ENCODE measurements at regions not wholly inside any gene's neighbourhood (a gene's known extent, or its start where the extent isn't known, plus 50 kb on each side); places are given as distances from the start of the nearest gene placed in this dataset.

- Histone ChIP-seq H3K9me3 (ENCODE audit: insufficient read depth, low read depth) (no peaks in the 10 kb centered on the region), H3K4me2 (no peak overlapping the region), H3K79me2 (ENCODE audit: low read depth) (no peaks in the 10 kb centered on the region), H3K9me2 (ENCODE audit: insufficient read depth) (no peaks in the 10 kb centered on the region), H4K20me1 (ENCODE audit: insufficient read depth) (no peaks in the 10 kb centered on the region), H3F3A (ENCODE audit: insufficient read depth, low read depth) (no peaks in the 10 kb centered on the region), H2AFZ (no peak overlapping the region), H3K36me3 (ENCODE audit: low read depth) (no peaks in the 10 kb centered on the region), H3K4me3 (no peak overlapping the region), H3K4me1 (replicated peaks; ENCODE audit: insufficient read depth) (no peaks in the 10 kb centered on the region), H3K27me3 (ENCODE audit: insufficient read depth, low read depth) (no peaks in the 10 kb centered on the region), H3K27ac (no peak overlapping the region)
- BruUV-seq (replicated peaks), result no TSS peak
- ChIA-PET POLR2A (ENCODE audit: unreplicated experiment) (no interaction called here), CTCF (no interaction called here)
- TF ChIP-seq CTCF (conservative IDR thresholded peaks at IDR 0.05) (no peak), EZH2 (IDR thresholded peaks at IDR 0.05; ENCODE audit: low read depth) (no peak)
- DNase-seq, result no peak
- intact Hi-C loops (cut with micrococcal nuclease; ENCODE audit: unreplicated experiment), result no loop called here
Observed at GRCh38 chr14:34129927-34130552, 179.2 kb upstream of the EGLN3 start.

- intact Hi-C loops (cut with micrococcal nuclease; ENCODE audit: unreplicated experiment), result no loop called here
Observed at GRCh38 chr14:34128665-34129064, 177.8 kb upstream of the EGLN3 start.

GRCh38 chr14:34126586-34126985 lies 175.7 kb upstream of the EGLN3 start:
- DNase-seq, result no peak
- Histone ChIP-seq H3K4me1 (replicated peaks; ENCODE audit: insufficient read depth) (no peaks in the 10 kb centered on the region), H3K27ac (no peak overlapping the region), H4K20me1 (ENCODE audit: insufficient read depth) (no peaks in the 10 kb centered on the region), H3K79me2 (ENCODE audit: low read depth) (no peaks in the 10 kb centered on the region), H3F3A (ENCODE audit: insufficient read depth, low read depth) (no peaks in the 10 kb centered on the region), H3K9me3 (ENCODE audit: insufficient read depth, low read depth) (no peaks in the 10 kb centered on the region), H2AFZ (no peak overlapping the region), H3K27me3 (ENCODE audit: insufficient read depth, low read depth) (no peaks in the 10 kb centered on the region), H3K4me2 (no peak overlapping the region), H3K36me3 (ENCODE audit: low read depth) (no peaks in the 10 kb centered on the region), H3K4me3 (no peak overlapping the region), H3K9me2 (ENCODE audit: insufficient read depth) (no peaks in the 10 kb centered on the region)
- TF ChIP-seq CTCF (conservative IDR thresholded peaks at IDR 0.05) (no peak), EZH2 (IDR thresholded peaks at IDR 0.05; ENCODE audit: low read depth) (no peak)
- BruUV-seq (replicated peaks), result no TSS peak
- intact Hi-C loops (cut with micrococcal nuclease; ENCODE audit: unreplicated experiment), result no loop called here
- ChIA-PET POLR2A (ENCODE audit: unreplicated experiment) (no interaction called here), CTCF (no interaction called here)

More at GRCh38 chr14:34128665-34129064, 177.8 kb upstream of the EGLN3 start:
- no peak overlapping the region for H3K4me3 ChIP-seq
- no peak for DNase-seq
- H2AFZ ChIP-seq, result no peak overlapping the region
- H3K4me2 ChIP-seq, result no peak overlapping the region
- H3K9me2 ChIP-seq (ENCODE audit: insufficient read depth), result no peaks in the 10 kb centered on the region
- no peaks in the 10 kb centered on the region for H3K27me3 ChIP-seq (ENCODE audit: insufficient read depth, low read depth)
- ChIA-PET CTCF (no interaction called here), POLR2A (ENCODE audit: unreplicated experiment) (interaction anchor here (0.6 kb wide), 1 partner anchor 158 kb away, joined by 9 read pairs; no protein-coding TSS in a partner anchor)
- H3K27ac ChIP-seq, result no peak overlapping the region
- no peaks in the 10 kb centered on the region for H3K79me2 ChIP-seq (ENCODE audit: low read depth)
- no peak for TF ChIP-seq EZH2 (IDR thresholded peaks at IDR 0.05; ENCODE audit: low read depth)
- TF ChIP-seq CTCF (conservative IDR thresholded peaks at IDR 0.05), result no peak
- H3K4me1 ChIP-seq (replicated peaks; ENCODE audit: insufficient read depth), result no peaks in the 10 kb centered on the region
- H3K36me3 ChIP-seq (ENCODE audit: low read depth), result no peaks in the 10 kb centered on the region
- BruUV-seq (replicated peaks), result no TSS peak
- no peaks in the 10 kb centered on the region for H3F3A ChIP-seq (ENCODE audit: insufficient read depth, low read depth)
- no peaks in the 10 kb centered on the region for H4K20me1 ChIP-seq (ENCODE audit: insufficient read depth)
- H3K9me3 ChIP-seq (ENCODE audit: insufficient read depth, low read depth), result no peaks in the 10 kb centered on the region
